Liver (tissue), 8 donors: ENCODE measurements at regions not wholly inside any gene's neighbourhood (a gene's known extent, or its start where the extent isn't known, plus 50 kb on each side); places are given as distances from the start of the nearest gene placed in this dataset.

Source experiments
- DNase-seq: peaks from one replicate; pipeline ENCODE4 v3.0.0-alpha.2; 2017; ENCODE audit warnings: low spot score
- H3K27ac ChIP-seq, 2 donors: one replicate each; pipeline ENCODE4 v1.7.0; 2013; ENCODE audit warnings: inconsistent platforms in 2 of 2, low read length in 2 of 2, control low read depth in 1 of 2, low read depth in 1 of 2, mild to moderate bottlenecking in 1 of 2
- H3K27me3 ChIP-seq, 4 donors: one replicate each; pipeline versions ENCODE4 v1.6.1 to v1.7.0; 2013; ENCODE audit warnings: low read length in 3 of 4, inconsistent platforms in 1 of 4, mild to moderate bottlenecking in 1 of 4, moderate library complexity in 1 of 4; ENCODE audit not compliant: control insufficient read depth in 4 of 4, insufficient read depth in 4 of 4
- H3K36me3 ChIP-seq, 4 donors: one replicate each; pipeline versions ENCODE4 v1.6.1 to v1.7.0; 2013; ENCODE audit warnings: low read length in 3 of 4, mild to moderate bottlenecking in 3 of 4, low read depth in 1 of 4, moderate library complexity in 1 of 4; ENCODE audit not compliant: control insufficient read depth in 4 of 4, insufficient read depth in 3 of 4
- H3K4me1 ChIP-seq, 4 donors: one replicate each; pipeline versions ENCODE4 v1.6.1 to v1.7.0; 2013; ENCODE audit warnings: low read length in 3 of 4, mild to moderate bottlenecking in 3 of 4, moderate library complexity in 1 of 4; ENCODE audit not compliant: control insufficient read depth in 4 of 4, insufficient read depth in 4 of 4
- H3K4me3 ChIP-seq, 3 donors: one replicate each; pipeline versions ENCODE4 v1.6.1 to v1.7.0; 2013; ENCODE audit warnings: low read length in 3 of 3, control low read depth in 1 of 3, low read depth in 1 of 3, mild to moderate bottlenecking in 1 of 3
- H3K9ac ChIP-seq, 2 donors: one replicate each; pipeline ENCODE4 v1.7.0; 2013; ENCODE audit warnings: low read length in 2 of 2, mild to moderate bottlenecking in 2 of 2, moderate library complexity in 2 of 2, control low read depth in 1 of 2, low read depth in 1 of 2
- H3K9me3 ChIP-seq, 4 donors: one replicate each; pipeline versions ENCODE4 v1.6.1 to v1.7.0; 2013; ENCODE audit warnings: low read length in 3 of 4; ENCODE audit not compliant: control insufficient read depth in 4 of 4
- EGR1 ChIP-seq, 2 donors: IDR thresholded peaks; 2 replicates each; pipeline ENCODE4 v1.6.1; 2016 to 2018; ENCODE audit warnings: antibody characterized with exemption in 2 of 2, low read depth in 2 of 2
- FOXA1 ChIP-seq: IDR thresholded peaks from 2 replicates; pipeline ENCODE4 v1.6.1; 2016; ENCODE audit warnings: antibody characterized with exemption
- FOXA2 ChIP-seq: IDR thresholded peaks from 2 replicates; pipeline ENCODE4 v1.6.1; 2016; ENCODE audit warnings: antibody characterized with exemption
- GABPA ChIP-seq, 2 donors: IDR thresholded peaks in 1 of 2; conservative IDR thresholded peaks in 1 of 2; 2 replicates each; pipeline ENCODE4 v1.6.1; 2016; ENCODE audit warnings: antibody characterized with exemption in 2 of 2, mild to moderate bottlenecking in 1 of 2, moderate library complexity in 1 of 2
- HNF4G ChIP-seq: IDR thresholded peaks from 2 replicates; pipeline ENCODE4 v1.6.1; 2016; ENCODE audit warnings: antibody characterized with exemption
- JUND ChIP-seq, 2 donors: IDR thresholded peaks; 2 replicates each; pipeline ENCODE4 v1.6.1; 2016; ENCODE audit warnings: antibody characterized with exemption in 2 of 2
- NR2F2 ChIP-seq: IDR thresholded peaks from 2 replicates; pipeline ENCODE4 v1.6.1; 2016; ENCODE audit warnings: antibody characterized with exemption
- RXRA ChIP-seq, 2 donors: IDR thresholded peaks; 2 replicates each; pipeline ENCODE4 v1.6.1; 2017 to 2018; ENCODE audit warnings: antibody characterized with exemption in 2 of 2, mild to moderate bottlenecking in 1 of 2
- SP1 ChIP-seq: IDR thresholded peaks from 2 replicates; pipeline ENCODE4 v1.6.1; 2018; ENCODE audit warnings: antibody characterized with exemption, mild to moderate bottlenecking
- TAF1 ChIP-seq: conservative IDR thresholded peaks from 2 replicates; pipeline ENCODE4 v1.6.1; 2016; ENCODE audit warnings: antibody characterized with exemption, mild to moderate bottlenecking
- ZBTB33 ChIP-seq: IDR thresholded peaks from 2 replicates; pipeline ENCODE4 v1.6.1; 2016; ENCODE audit warnings: antibody characterized with exemption
- WGBS: extraction: QIAGEN DNeasy Blood & Tissue Kit; methylation state at CpG from one replicate; pipeline ENCODE4 v1.1.7; 2013; 5-methylcytosine and 5-hydroxymethylcytosine counted together
- TF ChIP-seq, protein P1 (sequence below): IDR thresholded peaks from 2 replicates; pipeline ENCODE4 v1.6.1; 2016; ENCODE audit warnings: antibody characterized with exemption
- TF ChIP-seq, protein P2 (sequence below): fragments of 150-350 bp; IDR thresholded peaks from 2 replicates; pipeline ENCODE4 v1.5.1; 2017; ENCODE audit warnings: improper control_type of control experiment, low read depth, low read length; ENCODE audit not compliant: missing input control
- TF ChIP-seq, protein P3 (sequence below): IDR thresholded peaks from 2 replicates; pipeline ENCODE4 v1.6.1; 2016; ENCODE audit warnings: antibody characterized with exemption, mild to moderate bottlenecking
- donor health status: healthy.
- donor health status: healthy.
- donor health status: healthy.
- donor health status: healthy.
- donor health status: healthy.

GRCh38 chr15:35843498-35843897 lies 297.5 kb upstream of the DPH6 start:
- 94% methylated on average over 2 of the region's 2 CpGs for WGBS
- no peaks in the 10 kb centered on the region for H3K27me3 ChIP-seq
- H3K9ac ChIP-seq: no peak overlapping the region
- H3K4me1 ChIP-seq: no peaks in the 10 kb centered on the region
- TF ChIP-seq FOXA1 (no peak), SP1 (no peak), EGR1 (IDR thresholded peaks at IDR 0.05; ENCODE audit: low read depth in 2 of 2) (no peak), FOXA2 (no peak)
- H3K27ac ChIP-seq: no peak overlapping the region
- no peaks in the 10 kb centered on the region for H3K9me3 ChIP-seq
- no peak overlapping the region for H3K4me3 ChIP-seq
- no peak for DNase-seq
- H3K36me3 ChIP-seq: no peaks in the 10 kb centered on the region

DNA sequence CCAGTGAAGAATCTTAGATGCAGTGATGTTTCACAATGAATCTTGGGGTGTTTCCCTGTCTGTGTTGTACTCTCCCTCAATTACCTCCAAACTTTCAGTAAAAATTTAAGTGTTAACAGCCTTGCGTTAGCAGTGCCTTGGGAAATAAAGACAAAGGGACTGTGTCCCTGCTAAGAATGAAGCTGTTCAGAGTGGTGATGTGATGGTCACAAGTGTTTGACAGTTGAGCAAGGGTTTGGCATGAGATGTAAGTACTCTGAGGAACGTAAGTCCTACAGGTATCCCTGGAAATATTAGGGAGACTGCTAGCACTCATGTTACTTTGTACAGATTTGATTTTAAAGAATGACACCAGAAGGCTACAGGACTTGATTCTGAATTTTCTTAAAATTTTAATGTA lies 304.3 kb upstream of the DPH6 start:
- no peak for DNase-seq
- no peak overlapping the region for H3K27ac ChIP-seq
- 92% methylated on average over 2 of the region's 2 CpGs for WGBS
- no peaks in the 10 kb centered on the region for H3K27me3 ChIP-seq
- TF ChIP-seq EGR1 (IDR thresholded peaks at IDR 0.05; ENCODE audit: low read depth in 2 of 2) (no peak), ZBTB33 (no peak), GABPA (IDR thresholded peaks at IDR 0.05 in 1 of 2, conservative IDR thresholded peaks at IDR 0.05 in 1 of 2) (no peak), NR2F2 (no peak), RXRA (IDR thresholded peaks at IDR 0.05) (no peak), HNF4G (no peak), FOXA2 (no peak)
- TF ChIP-seq, protein P1, sequence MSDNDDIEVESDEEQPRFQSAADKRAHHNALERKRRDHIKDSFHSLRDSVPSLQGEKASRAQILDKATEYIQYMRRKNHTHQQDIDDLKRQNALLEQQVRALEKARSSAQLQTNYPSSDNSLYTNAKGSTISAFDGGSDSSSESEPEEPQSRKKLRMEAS: no peak
- TF ChIP-seq, protein P2, sequence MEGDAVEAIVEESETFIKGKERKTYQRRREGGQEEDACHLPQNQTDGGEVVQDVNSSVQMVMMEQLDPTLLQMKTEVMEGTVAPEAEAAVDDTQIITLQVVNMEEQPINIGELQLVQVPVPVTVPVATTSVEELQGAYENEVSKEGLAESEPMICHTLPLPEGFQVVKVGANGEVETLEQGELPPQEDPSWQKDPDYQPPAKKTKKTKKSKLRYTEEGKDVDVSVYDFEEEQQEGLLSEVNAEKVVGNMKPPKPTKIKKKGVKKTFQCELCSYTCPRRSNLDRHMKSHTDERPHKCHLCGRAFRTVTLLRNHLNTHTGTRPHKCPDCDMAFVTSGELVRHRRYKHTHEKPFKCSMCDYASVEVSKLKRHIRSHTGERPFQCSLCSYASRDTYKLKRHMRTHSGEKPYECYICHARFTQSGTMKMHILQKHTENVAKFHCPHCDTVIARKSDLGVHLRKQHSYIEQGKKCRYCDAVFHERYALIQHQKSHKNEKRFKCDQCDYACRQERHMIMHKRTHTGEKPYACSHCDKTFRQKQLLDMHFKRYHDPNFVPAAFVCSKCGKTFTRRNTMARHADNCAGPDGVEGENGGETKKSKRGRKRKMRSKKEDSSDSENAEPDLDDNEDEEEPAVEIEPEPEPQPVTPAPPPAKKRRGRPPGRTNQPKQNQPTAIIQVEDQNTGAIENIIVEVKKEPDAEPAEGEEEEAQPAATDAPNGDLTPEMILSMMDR: no peak
- no peaks in the 10 kb centered on the region for H3K9me3 ChIP-seq
- no peak overlapping the region for H3K4me3 ChIP-seq
- no peaks in the 10 kb centered on the region for H3K4me1 ChIP-seq
- no peak overlapping the region for H3K9ac ChIP-seq
- H3K36me3 ChIP-seq: no peaks in the 10 kb centered on the region

- DNase-seq: no peak
- Histone ChIP-seq H3K4me1 (no peaks in the 10 kb centered on the region), H3K4me3 (no peak overlapping the region), H3K27ac (no peak overlapping the region), H3K36me3 (no peaks in the 10 kb centered on the region), H3K9me3 (no peaks in the 10 kb centered on the region), H3K27me3 (no peaks in the 10 kb centered on the region), H3K9ac (no peak overlapping the region)
- no peak for TF ChIP-seq SP1
- no peak for TF ChIP-seq TAF1
- TF ChIP-seq, protein P3, sequence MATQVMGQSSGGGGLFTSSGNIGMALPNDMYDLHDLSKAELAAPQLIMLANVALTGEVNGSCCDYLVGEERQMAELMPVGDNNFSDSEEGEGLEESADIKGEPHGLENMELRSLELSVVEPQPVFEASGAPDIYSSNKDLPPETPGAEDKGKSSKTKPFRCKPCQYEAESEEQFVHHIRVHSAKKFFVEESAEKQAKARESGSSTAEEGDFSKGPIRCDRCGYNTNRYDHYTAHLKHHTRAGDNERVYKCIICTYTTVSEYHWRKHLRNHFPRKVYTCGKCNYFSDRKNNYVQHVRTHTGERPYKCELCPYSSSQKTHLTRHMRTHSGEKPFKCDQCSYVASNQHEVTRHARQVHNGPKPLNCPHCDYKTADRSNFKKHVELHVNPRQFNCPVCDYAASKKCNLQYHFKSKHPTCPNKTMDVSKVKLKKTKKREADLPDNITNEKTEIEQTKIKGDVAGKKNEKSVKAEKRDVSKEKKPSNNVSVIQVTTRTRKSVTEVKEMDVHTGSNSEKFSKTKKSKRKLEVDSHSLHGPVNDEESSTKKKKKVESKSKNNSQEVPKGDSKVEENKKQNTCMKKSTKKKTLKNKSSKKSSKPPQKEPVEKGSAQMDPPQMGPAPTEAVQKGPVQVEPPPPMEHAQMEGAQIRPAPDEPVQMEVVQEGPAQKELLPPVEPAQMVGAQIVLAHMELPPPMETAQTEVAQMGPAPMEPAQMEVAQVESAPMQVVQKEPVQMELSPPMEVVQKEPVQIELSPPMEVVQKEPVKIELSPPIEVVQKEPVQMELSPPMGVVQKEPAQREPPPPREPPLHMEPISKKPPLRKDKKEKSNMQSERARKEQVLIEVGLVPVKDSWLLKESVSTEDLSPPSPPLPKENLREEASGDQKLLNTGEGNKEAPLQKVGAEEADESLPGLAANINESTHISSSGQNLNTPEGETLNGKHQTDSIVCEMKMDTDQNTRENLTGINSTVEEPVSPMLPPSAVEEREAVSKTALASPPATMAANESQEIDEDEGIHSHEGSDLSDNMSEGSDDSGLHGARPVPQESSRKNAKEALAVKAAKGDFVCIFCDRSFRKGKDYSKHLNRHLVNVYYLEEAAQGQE: no peak
- no peak for TF ChIP-seq JUND (IDR thresholded peaks at IDR 0.05)
- WGBS: 95% methylated on average over 1 of the region's 1 CpG
Measured at GRCh38 chr15:35851491-35851890, 305.5 kb upstream of the DPH6 start.
